ENCODE measurements at regions not wholly inside any gene's neighbourhood (a gene's known extent, or its start where the extent isn't known, plus 50 kb on each side); places are given as distances from the start of the nearest gene placed in this dataset.

DNA sequence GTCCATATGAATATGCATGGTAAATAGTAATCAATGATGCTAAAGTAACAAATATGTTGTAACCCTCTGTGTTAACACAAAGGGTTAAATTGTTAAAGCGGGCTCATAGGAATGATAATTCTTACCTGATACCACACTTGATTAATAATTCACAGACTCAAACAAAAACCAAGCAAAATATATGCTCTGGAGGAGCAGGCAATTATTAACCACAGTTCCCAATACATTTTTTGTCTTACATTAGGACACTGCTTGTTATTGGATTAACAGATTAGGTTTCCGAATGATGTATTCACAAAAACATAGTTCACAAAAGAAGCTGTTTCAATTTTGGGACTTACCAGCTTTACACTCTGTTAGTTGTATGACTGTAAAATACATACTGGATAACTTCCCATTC is 300.9 kb upstream of the LRRTM4 start:
- TF ChIP-seq CTCF (IDR thresholded peaks at IDR 0.05) = no peak
- Mint-ChIP-seq H3K27ac (no peak overlapping the region), H3K9me3 (peaks cover 47% of the 10 kb centered on the region), H3K36me3 (ENCODE audit: low read depth) (no peaks in the 10 kb centered on the region), H3K4me1 (ENCODE audit: low read depth) (no peaks in the 10 kb centered on the region), H3K4me3 (no peak overlapping the region), H3K27me3 (ENCODE audit: insufficient read depth) (no peaks in the 10 kb centered on the region)
- DNase-seq = no peak

DNA sequence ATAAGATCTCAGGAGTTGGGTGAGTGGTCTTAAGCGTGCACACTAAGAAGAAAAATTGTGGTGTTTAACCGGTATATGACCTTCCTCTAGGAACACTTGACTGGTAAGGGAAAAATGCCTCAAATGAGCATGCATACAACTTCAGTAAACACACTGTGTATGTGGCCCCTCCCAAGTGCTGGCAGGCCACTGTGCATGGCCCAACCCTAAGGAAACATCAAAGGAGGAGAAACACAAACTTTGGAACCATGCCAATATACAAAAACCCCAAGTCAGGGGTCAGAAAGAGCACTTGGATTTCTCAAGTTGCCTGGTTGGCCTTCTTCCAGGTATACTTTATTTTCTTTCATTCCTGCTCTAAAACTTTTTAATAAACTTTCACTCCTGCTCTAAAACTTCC is 308.9 kb upstream of the LRRTM4 start:
- Mint-ChIP-seq H3K36me3 (ENCODE audit: low read depth) (peaks cover 12% of the 10 kb centered on the region; the same call in 1 of the 2 replicates), H3K27me3 (ENCODE audit: insufficient read depth) (no peaks in the 10 kb centered on the region), H3K27ac (no peak overlapping the region), H3K4me3 (no peak overlapping the region), H3K4me1 (ENCODE audit: low read depth) (no peaks in the 10 kb centered on the region), H3K9me3 (peaks cover 67% of the 10 kb centered on the region)
- TF ChIP-seq CTCF (IDR thresholded peaks at IDR 0.05) = no peak
- no peak for DNase-seq

DNA sequence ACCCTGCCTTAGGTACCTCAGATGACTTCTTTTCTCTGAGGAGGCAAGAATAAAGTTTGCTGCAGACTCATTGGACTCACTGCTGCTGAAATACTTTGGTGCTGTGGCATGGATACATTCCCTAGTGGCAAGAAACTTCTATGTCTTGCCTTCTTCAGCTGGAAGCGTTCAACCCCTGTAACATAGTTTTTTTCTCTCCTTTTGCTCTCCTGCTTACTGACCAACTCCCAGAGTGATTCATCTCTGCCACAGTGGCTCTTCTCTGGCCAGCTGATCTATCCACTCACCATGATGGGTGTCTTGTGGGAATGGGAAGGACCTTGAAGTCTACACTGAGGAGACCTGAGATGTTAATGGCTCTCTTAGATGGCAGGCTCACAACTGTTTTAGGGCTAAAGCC is 309.3 kb upstream of the LRRTM4 start:
- Mint-ChIP-seq H3K9me3 (peaks cover 71% of the 10 kb centered on the region), H3K36me3 (ENCODE audit: low read depth) (peaks cover 16% of the 10 kb centered on the region; the same call in 1 of the 2 replicates), H3K4me1 (ENCODE audit: low read depth) (no peaks in the 10 kb centered on the region), H3K27ac (no peak overlapping the region), H3K27me3 (ENCODE audit: insufficient read depth) (no peaks in the 10 kb centered on the region), H3K4me3 (no peak overlapping the region)
- DNase-seq = no peak
- TF ChIP-seq CTCF (IDR thresholded peaks at IDR 0.05) = no peak

GRCh38 chr2:77831898-77832297 is 309.7 kb upstream of the LRRTM4 start:
- Mint-ChIP-seq H3K36me3 (ENCODE audit: low read depth) (peaks cover 17% of the 10 kb centered on the region; the same call in 1 of the 2 replicates), H3K9me3 (peaks cover 73% of the 10 kb centered on the region), H3K27me3 (ENCODE audit: insufficient read depth) (no peaks in the 10 kb centered on the region), H3K27ac (no peak overlapping the region), H3K4me3 (no peak overlapping the region), H3K4me1 (ENCODE audit: low read depth) (no peaks in the 10 kb centered on the region)
- no peak for DNase-seq
- TF ChIP-seq CTCF (IDR thresholded peaks at IDR 0.05) = no peak

DNA sequence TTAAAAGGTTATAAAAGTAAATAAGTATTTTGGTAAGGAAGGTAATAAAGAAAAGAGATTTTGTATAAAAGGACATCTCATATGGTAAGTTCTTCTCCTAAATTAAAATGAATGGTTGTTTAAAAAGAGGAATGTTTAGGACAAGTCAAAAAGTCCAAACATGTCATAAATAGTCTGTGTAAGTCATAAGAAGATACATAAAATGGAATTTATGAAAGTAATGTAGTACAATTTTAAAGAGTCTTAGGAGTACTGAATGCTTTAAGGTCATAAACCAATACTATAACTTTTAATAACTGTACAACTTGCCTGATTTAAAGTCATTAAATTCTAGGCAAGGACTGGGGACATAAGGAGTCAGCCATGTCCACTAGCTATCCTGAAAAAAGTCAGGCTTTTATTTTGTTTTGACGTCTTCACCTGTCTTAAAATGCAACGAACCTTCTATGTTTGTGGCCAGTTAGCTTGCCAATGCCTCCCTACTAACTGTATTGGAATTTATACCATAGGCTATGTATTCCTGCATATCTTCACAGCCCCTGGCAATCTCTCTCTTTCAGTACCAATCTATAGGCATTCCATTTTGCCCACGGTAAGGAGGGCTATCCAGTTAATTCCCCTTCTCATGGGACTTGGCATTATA is 312.3 kb upstream of the LRRTM4 start:
- Mint-ChIP-seq H3K4me3 (no peak overlapping the region), H3K27ac (no peak overlapping the region), H3K36me3 (ENCODE audit: low read depth) (peaks cover 17% of the 10 kb centered on the region; the same call in 1 of the 2 replicates), H3K27me3 (ENCODE audit: insufficient read depth) (no peaks in the 10 kb centered on the region), H3K4me1 (ENCODE audit: low read depth) (no peaks in the 10 kb centered on the region), H3K9me3 (peaks cover 58% of the 10 kb centered on the region)
- TF ChIP-seq CTCF (IDR thresholded peaks at IDR 0.05) = no peak
- DNase-seq = no peak

Data from HFFc6 (cell line).